GM19395 (cell line): ENCODE measurements at regions not wholly inside any gene's neighbourhood (a gene's known extent, or its start where the extent isn't known, plus 50 kb on each side); places are given as distances from the start of the nearest gene placed in this dataset.

ENCODE experiments used
- ATAC-seq: cut with Tn5 transposase; IDR thresholded peaks from one replicate; pipeline ENCODE4 v1.9.1; 2021; ENCODE audit warnings: mild to moderate bottlenecking, moderate library complexity; ENCODE audit not compliant: unreplicated experiment

GRCh38 chr4:38189445-38189844, 229.2 kb downstream of the PTTG2 start:
- ATAC-seq: no peak

- ATAC-seq: no peak
Observed at GRCh38 chr4:38190717-38191178, 230.6 kb downstream of the PTTG2 start.

- no peak for ATAC-seq
Observed at GRCh38 chr4:38192516-38192915, 232.3 kb downstream of the PTTG2 start.

GRCh38 chr4:38193236-38193863, 233.2 kb downstream of the PTTG2 start:
- no peak for ATAC-seq

GRCh38 chr4:38194047-38194602, 233.9 kb downstream of the PTTG2 start:
- ATAC-seq: no peak

- ATAC-seq: no peak
Observed at GRCh38 chr4:38195486-38195885, 235.3 kb downstream of the PTTG2 start.

GRCh38 chr4:38195911-38196310, 235.7 kb downstream of the PTTG2 start:
- no peak for ATAC-seq

GRCh38 chr4:38202242-38202641, 242.0 kb downstream of the PTTG2 start:
- ATAC-seq: no peak

GRCh38 chr4:38203609-38204008, 243.4 kb downstream of the PTTG2 start:
- ATAC-seq: no peak

GRCh38 chr4:38204339-38205035, 244.3 kb downstream of the PTTG2 start:
- no peak for ATAC-seq

GRCh38 chr4:38205261-38205660, 245.1 kb downstream of the PTTG2 start:
- no peak for ATAC-seq

- ATAC-seq: no peak
Observed at GRCh38 chr4:38207110-38207457, 246.9 kb downstream of the PTTG2 start.

- no peak for ATAC-seq
Observed at GRCh38 chr4:38209654-38210053, 249.5 kb downstream of the PTTG2 start.

- ATAC-seq: no peak
Observed at GRCh38 chr4:38210396-38211114, 250.4 kb downstream of the PTTG2 start.

- no peak for ATAC-seq
Observed at GRCh38 chr4:38211885-38212284, 251.7 kb downstream of the PTTG2 start.

- ATAC-seq: no peak
Observed at GRCh38 chr4:38213083-38213805, 253.0 kb downstream of the PTTG2 start.

- ATAC-seq: no peak
Observed at GRCh38 chr4:38222892-38223291, 262.7 kb downstream of the PTTG2 start.

- no peak for ATAC-seq
Observed at GRCh38 chr4:38223306-38223705, 263.1 kb downstream of the PTTG2 start.

GRCh38 chr4:38223782-38224236, 263.6 kb downstream of the PTTG2 start:
- no peak for ATAC-seq

GRCh38 chr4:38224850-38225249, 264.7 kb downstream of the PTTG2 start:
- ATAC-seq: no peak

GRCh38 chr4:38226170-38226569, 266.0 kb downstream of the PTTG2 start:
- no peak for ATAC-seq
